ENCODE measurements at regions not wholly inside any gene's neighbourhood (a gene's known extent, or its start where the extent isn't known, plus 50 kb on each side); places are given as distances from the start of the nearest gene placed in this dataset.

DNA sequence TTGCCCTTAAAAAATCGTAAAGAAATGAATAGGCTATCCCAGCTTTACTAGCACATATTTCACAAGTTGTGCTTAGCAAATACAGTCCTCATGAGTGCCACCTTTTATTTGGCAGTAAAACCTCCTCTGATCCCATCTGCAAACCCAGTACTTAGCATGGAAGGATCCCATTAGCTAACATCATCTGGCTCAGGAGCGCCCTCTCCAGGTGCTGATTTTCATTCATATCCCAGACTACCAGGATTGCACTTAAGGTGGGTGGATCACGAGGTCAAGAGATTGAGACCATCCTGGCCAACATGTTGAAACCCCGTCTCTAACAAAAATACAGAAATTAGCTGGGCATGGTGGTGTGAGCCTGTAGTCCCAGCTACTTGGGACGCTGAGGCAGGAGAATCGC, 76.1 kb upstream of the PAX6 start:
- no peak for DNase-seq

- no peak for DNase-seq
Measured at GRCh38 chr11:31884080-31884479, 73.0 kb upstream of the PAX6 start.

DNA sequence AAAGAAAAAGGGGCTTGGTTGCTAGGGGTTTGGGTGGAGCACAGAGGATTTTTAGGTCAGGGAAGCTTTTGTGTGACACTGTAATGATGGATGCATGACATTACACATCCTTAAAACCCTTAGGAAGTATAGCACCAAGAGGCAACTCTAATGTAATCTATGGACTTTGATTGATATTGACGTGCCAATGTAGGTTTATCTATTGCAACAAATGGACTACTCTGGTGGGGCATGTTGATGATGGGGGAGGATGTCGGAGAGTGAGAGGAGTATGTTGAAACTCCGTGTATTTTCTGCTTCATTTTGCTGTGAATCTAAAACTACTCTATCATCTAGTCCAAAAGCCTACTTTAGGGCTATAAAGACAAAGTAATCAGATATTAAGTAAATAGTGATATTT, 72.3 kb upstream of the PAX6 start:
- no peak for DNase-seq

DNA sequence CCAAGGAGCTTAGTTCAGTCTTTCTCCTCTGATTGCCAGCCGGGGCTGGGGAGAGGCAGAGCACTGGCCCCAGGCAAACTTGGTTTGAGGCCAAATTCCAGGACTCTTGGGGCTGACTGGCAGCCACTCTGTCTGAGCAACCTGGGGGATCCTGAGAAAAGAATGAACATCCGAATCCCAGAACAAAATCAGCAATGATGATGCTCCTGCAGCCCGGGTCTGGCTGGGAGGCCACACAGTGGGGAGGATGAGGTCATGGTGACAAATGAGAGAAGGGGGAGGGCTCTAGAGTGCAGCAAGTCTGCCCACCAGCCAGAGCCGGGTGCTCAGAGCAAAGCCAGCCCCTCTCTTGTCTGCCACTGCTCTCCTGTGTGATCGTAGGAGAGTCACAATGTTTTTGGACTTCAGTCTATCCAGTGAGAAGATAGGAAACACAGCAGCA, 71.8 kb upstream of the PAX6 start:
- no peak for DNase-seq

DNA sequence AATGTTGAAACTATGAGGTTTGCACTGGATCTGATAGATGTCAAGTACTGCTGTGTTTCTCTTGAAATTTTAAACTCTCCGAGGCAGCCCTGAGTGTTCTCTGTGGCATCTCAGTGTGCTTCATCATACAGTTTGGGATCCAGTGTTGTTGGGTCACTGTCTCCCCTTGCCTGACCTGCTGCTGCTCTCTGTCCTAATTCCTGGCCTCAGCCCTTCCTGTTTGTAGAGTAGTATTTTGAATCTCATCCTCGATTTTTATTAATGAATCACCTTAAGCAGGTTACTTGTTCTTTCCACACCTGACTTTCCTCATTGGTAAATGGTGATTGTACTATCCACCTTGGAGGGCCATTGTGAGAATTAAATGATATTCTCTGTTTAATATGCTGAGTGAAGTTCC, 70.7 kb upstream of the PAX6 start:
- DNase-seq, result no peak

GRCh38 chr11:31879681-31880080, 68.6 kb upstream of the PAX6 start:
- no peak for DNase-seq

DNA sequence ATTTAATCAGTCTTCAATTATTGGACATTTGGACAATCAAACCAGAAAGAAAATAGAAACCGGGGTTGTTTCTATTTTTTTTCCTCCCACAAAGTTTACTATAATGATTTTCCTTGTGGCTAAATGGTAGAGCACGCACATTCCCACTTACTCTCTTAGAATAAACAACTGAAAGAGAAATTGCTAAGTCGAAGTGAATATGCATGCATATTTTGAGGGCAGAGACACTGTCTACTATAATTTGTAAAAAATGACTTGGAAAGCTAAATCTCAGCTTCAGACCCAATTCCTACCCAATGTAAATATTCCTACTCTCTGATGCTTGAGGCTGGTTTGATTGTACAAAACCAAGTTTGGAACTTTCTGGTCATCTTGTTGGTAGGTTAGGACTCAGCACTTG, 66.7 kb upstream of the PAX6 start:
- no peak for DNase-seq

GRCh38 chr11:31877083-31877482, 66.0 kb upstream of the PAX6 start:
- no peak for DNase-seq

GRCh38 chr11:31875866-31876560, 64.9 kb upstream of the PAX6 start:
- DNase-seq, result no peak

DNA sequence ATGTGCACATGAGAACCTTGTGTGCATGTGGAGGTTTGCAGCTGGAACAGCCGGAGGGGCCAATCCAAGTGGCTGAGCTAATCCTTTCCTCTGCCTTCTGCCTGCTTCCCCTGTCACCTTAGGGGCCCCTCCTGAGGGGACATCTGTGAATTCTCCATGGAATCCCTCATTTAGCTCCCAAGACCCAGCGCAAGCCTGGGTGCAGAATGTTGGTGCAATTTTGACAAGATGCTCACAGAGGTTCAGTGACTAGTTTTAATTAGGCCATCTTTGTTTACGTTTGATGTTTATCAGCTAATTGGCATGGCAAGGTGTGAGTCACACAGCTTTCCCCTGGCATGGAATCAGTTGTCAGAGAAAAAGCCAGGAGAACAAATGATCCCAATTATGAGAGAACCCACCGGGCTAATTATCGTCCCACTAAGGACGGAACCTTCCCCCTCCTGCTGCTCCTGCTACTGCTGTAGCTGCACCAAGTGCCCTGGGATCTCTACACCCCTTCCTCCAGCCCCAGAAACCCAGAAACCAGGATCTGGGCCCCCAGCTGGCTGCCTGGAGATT, 63.6 kb upstream of the PAX6 start:
- DNase-seq, result no peak

DNA sequence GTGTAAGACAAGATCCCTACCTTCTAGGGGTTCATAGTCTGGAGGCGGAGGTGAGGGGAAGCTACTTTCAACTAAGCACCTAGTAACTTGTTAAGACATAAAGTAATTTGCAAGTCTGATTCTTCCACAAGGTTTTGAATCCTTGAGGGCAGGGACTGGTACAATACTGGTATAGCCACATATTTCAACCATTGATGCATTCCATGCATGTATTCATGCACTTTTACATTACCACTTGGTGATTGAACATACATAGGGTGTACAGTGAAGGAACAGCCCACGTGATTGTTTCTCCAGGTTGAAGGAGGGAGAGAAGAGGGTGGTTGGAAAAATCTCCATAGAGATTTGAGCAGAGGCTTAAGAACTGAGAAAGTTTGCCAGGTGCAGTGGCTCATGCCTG, 62.0 kb upstream of the PAX6 start:
- DNase-seq, result no peak

- DNase-seq, result no peak
Measured at GRCh38 chr11:31872076-31872443, 60.9 kb upstream of the PAX6 start.

DNA sequence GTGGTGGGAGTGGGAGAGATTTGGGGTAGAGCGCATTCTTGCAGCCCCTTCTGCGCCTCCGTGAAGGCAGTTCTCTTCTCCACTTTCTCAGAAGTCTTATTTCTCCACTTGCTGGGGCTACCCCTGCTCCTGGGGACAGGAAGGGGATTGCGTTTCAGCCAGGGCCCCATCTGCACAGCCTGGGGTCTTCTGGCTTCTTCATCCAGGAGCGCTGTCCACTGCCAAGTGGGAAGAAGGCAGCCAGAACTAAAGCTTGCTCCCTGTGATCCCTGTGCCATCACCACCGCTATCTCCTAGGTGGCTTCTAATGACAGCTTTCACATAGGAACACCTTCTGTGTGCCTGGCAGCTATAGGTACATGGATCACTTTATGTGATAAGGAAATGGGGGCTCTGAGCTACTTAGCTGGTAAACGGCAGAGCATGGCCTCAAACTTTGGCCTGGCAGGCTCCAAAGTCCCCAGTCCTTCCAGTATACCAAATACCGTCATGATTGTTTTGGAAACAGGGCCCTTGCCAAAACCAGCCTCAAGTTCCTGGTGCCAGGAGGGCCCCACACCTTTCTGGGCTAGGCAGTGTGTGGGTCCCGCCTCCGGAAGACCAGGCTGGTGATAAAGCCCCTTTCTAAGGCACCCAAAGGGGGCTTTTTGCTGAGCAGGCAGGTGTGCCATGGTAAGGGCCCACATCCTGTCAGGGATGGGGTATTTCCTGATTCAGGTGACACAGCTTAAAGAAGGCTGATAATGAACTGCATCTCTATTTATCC, 60.4 kb upstream of the PAX6 start:
- no peak for DNase-seq

- DNase-seq, result peak; percentile 33
Measured at GRCh38 chr11:31870609-31871309, 59.6 kb upstream of the PAX6 start.

DNA sequence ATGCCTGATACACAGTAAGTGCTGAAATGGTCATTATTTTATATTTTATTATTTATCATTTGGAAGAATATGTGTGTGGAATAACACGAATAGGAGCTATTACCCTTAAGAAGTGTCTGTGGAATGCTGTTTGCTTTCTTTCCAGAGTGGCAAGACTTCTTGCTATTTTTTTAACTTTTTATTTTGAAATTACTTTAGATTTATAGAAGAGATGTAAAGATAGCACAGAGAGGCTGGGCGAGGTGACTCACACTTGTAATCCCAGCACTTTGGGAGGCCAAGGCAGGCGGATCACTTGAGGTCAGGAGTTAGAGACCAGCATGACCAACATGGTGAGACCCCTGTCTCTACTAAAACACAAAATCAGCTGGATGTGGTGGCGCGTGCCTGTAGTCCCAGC, 58.9 kb upstream of the PAX6 start:
- no peak for DNase-seq

DNA sequence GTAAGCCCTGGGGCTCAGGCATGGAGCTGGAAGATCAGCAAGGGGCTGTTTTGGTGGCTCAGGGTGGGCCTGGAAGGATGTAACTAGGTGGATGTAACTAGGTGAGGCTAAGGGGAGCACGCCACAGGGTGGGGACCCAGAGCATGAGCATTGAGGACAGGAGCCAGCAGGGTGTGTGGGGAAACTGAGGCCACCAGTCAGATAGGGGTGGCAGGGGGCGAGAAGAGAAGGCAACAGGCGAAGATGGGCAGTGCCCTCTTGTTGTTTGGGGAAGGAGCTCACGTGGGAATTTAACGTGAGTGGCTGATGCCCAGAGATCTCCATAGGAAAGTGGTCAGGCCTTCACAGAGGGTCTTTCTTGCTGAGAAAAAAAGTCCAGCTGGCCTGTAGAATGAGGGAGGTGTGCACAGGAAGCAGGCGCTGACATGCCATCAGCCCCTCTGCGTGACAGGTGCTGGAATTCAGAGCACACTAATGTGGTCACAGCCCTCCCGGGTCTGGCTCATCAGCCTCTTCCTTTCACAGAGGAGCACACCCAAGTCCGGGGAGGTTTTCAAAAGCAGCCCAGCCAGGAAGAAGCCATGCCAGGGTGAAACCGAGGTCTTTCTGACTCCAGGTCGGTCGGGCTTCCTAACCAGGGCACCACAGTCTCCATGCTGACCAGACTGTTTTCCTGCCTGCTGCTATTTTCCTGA, 54.6 kb upstream of the PAX6 start:
- no peak for DNase-seq

DNA sequence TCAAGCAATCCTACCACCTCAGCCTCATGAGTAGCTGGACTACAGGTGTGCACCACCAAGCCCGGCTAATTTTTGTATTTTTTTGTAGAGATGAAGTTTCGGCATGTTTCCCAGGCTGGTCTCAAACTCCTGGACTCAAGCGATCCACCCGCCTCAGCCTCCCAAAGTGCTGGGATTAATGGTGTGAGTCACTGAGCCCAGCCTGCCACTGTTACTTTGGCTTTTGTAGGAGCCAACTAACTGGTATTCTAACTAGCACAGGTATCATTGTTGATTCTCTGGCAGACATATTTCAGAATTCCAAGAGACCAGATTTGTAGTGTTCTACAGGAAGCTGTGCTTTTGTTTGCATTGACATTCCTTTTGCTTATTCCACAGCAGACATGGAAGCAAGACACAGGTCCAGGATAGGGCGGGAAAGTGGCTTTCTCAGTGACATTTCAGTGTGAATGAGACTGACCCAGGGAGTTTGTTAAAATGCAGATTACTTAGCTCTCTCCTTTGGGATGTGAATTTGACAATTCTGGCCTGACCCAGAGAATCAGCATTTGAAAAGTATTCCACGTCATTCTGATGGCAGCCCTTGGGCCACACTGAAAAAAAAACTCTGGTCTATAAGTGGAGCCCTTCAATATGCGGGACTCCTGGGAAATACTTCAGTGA, 52.2 kb upstream of the PAX6 start:
- no peak for DNase-seq

DNA sequence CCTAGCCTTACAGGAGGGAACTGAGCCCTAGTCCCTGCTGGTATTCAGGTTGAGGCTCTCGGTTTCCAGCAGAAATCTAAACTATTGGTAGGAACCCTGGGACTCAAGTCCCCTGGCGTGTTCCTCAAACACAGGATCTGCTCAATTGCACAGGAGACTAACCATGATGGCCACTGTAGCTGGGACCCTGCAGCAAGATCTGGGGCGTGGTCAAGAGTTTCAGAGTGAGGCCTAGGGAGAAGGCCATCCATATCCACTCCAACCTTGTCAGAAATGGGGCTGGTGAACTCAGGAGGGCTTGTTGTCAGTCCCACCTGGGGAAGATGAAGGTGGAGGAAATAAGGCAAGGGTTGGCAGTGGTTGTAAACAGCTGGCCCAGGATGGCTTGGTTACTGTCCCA, 49.9 kb upstream of the PAX6 start:
- no peak for DNase-seq
